ENCODE measurements at regions not wholly inside any gene's neighbourhood (a gene's known extent, or its start where the extent isn't known, plus 50 kb on each side); places are given as distances from the start of the nearest gene placed in this dataset.

DNA sequence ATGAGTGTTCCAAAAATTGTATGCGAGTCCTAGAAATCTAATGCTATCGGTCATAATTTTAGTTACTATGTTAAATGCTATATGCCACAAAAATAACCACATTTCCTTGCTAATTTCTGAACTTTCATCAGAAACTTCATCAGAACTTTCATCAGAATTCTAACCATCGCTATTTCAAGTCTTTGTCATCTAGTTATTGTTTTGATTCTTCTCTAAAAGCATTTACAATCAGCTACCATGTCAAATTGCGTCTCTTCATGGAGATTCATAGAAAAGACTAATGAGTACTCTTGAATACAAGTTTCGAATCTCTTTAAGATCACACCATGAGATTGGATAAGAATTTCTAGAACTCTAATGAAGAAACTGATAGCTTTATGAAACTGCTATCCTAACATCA, 52.7 kb upstream of the TM9SF2 start:
- Histone ChIP-seq H3K27me3 (peaks cover 0 to 4% of the 10 kb centered on the region in 2 donors), H3K27ac (no peak overlapping the region), H3K9me3 (no peaks in the 10 kb centered on the region), H3K4me1 (no peaks in the 10 kb centered on the region), H3K36me3 (no peaks in the 10 kb centered on the region), H3K4me3 (no peak overlapping the region)
- no peak for DNase-seq (ENCODE audit: low spot score in 2 of 2)
- WGBS, 2 donors, result 92 to 95% methylated on average over 5 of the region's 5 CpGs
- TF ChIP-seq, protein P1, sequence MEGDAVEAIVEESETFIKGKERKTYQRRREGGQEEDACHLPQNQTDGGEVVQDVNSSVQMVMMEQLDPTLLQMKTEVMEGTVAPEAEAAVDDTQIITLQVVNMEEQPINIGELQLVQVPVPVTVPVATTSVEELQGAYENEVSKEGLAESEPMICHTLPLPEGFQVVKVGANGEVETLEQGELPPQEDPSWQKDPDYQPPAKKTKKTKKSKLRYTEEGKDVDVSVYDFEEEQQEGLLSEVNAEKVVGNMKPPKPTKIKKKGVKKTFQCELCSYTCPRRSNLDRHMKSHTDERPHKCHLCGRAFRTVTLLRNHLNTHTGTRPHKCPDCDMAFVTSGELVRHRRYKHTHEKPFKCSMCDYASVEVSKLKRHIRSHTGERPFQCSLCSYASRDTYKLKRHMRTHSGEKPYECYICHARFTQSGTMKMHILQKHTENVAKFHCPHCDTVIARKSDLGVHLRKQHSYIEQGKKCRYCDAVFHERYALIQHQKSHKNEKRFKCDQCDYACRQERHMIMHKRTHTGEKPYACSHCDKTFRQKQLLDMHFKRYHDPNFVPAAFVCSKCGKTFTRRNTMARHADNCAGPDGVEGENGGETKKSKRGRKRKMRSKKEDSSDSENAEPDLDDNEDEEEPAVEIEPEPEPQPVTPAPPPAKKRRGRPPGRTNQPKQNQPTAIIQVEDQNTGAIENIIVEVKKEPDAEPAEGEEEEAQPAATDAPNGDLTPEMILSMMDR (IDR thresholded peaks at IDR 0.05), result no peak

DNA sequence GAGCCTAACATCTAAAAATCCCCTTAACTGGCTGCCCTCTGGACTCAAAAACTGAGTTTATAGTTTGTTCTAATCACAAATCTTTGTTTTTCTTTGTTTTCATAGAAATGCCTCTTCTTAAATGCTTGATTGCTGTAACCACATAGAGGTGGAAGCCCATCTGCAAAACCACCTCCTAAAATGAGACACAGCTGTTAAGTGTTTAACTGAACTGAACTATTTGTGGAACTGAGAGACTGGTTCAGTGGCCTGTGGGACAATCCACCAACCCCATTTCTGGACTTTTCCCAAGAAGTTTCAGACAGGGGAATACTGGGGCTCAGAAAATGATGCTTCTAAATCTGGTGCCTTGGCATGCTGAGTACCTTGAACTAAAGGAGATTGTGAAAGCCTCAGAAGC, 50.9 kb upstream of the TM9SF2 start:
- Histone ChIP-seq H3K4me3 (no peak overlapping the region), H3K36me3 (no peaks in the 10 kb centered on the region), H3K9me3 (peaks cover 0 to 4% (median 1%) of the 10 kb centered on the region in 4 donors), H3K27me3 (peaks cover 0 to 4% of the 10 kb centered on the region in 2 donors), H3K4me1 (no peaks in the 10 kb centered on the region), H3K27ac (no peak overlapping the region)
- no peak for TF ChIP-seq POLR2A (IDR thresholded peaks at IDR 0.05)
- TF ChIP-seq, protein P1 (IDR thresholded peaks at IDR 0.05), result no peak
- no peak for TF ChIP-seq EP300 (IDR thresholded peaks at IDR 0.05)
- DNase-seq (ENCODE audit: low spot score in 2 of 2), result no peak
